Fibroblast of pulmonary artery (primary cell): ENCODE measurements at regions not wholly inside any gene's neighbourhood (a gene's known extent, or its start where the extent isn't known, plus 50 kb on each side); places are given as distances from the start of the nearest gene placed in this dataset.

Experiments
- DNase-seq: peaks from one replicate; pipeline ENCODE4 v3.0.0-alpha.2; 2010; ENCODE audit warnings: low read depth
- H3K4me3 ChIP-seq: replicated peaks from 2 replicates; pipeline ENCODE4 v1.5.1; 2011; ENCODE audit warnings: low read depth, mild to moderate bottlenecking, control low read depth, low read length, moderate library complexity
- CTCF ChIP-seq: IDR thresholded peaks from 2 replicates; pipeline ENCODE4 v1.5.1; 2011; ENCODE audit warnings: mild to moderate bottlenecking, control low read depth, low read length, inconsistent platforms; ENCODE audit errors: missing control alignments

- H3K4me3 ChIP-seq: no peak overlapping the region
- DNase-seq: no peak
- TF ChIP-seq CTCF: no peak
Observed at GRCh38 chr21:40938078-40938477, 91.1 kb upstream of the DSCAM start.

- H3K4me3 ChIP-seq: no peak overlapping the region
- no peak for TF ChIP-seq CTCF
- DNase-seq: no peak
Observed at GRCh38 chr21:40938611-40939010, 91.7 kb upstream of the DSCAM start.

GRCh38 chr21:40947713-40948112 lies 100.8 kb upstream of the DSCAM start:
- no peak overlapping the region for H3K4me3 ChIP-seq
- no peak for TF ChIP-seq CTCF
- no peak for DNase-seq

- TF ChIP-seq CTCF: no peak
- H3K4me3 ChIP-seq: no peak overlapping the region
- no peak for DNase-seq
Observed at GRCh38 chr21:40950970-40951369, 104.0 kb upstream of the DSCAM start.

- TF ChIP-seq CTCF: no peak
- no peak overlapping the region for H3K4me3 ChIP-seq
- no peak for DNase-seq
Observed at GRCh38 chr21:40952551-40953323, 105.8 kb upstream of the DSCAM start.

GRCh38 chr21:40964691-40965090 lies 117.7 kb upstream of the DSCAM start:
- TF ChIP-seq CTCF: no peak
- no peak overlapping the region for H3K4me3 ChIP-seq
- no peak for DNase-seq

- no peak overlapping the region for H3K4me3 ChIP-seq
- no peak for DNase-seq
- no peak for TF ChIP-seq CTCF
Observed at GRCh38 chr21:40967771-40968170, 120.8 kb upstream of the DSCAM start.
